Gastroesophageal sphincter (tissue), 4 donors: ENCODE measurements at regions not wholly inside any gene's neighbourhood (a gene's known extent, or its start where the extent isn't known, plus 50 kb on each side); places are given as distances from the start of the nearest gene placed in this dataset.
A peak's percentile ranks its signal among the peaks of the same experiment; 100 is the strongest.

Experiments used
- ATAC-seq: fragments of 150-250 bp; one replicate; pipeline ENCODE4 v1.9.1; 2016; ENCODE audit warnings: mild to moderate bottlenecking, moderate library complexity
- H3K27ac ChIP-seq, 4 donors: fragments of 200-600 bp; sonication (generic) in 3 of 4; 1 replicate in 3 of 4; 2 replicates in 1 of 4; pipeline ENCODE4 v1.5.1; 2016 to 2019
- H3K27me3 ChIP-seq: fragments of 200-600 bp; sonication (generic); one replicate; pipeline ENCODE4 v1.5.1; 2019
- H3K36me3 ChIP-seq, 2 donors: fragments of 200-600 bp; sonication (generic); one replicate each; pipeline ENCODE4 v1.5.1; 2019; ENCODE audit warnings: control low read depth in 1 of 2
- H3K4me1 ChIP-seq, 3 donors: fragments of 200-600 bp; sonication (generic); 1 replicate in 2 of 3; 2 replicates in 1 of 3; pipeline ENCODE4 v1.5.1; 2016 to 2019; ENCODE audit warnings: control low read depth in 2 of 3
- H3K4me3 ChIP-seq, 2 donors: fragments of 200-600 bp; sonication (generic); one replicate each; pipeline ENCODE4 v1.5.1; 2019; ENCODE audit warnings: mild to moderate bottlenecking in 1 of 2, moderate library complexity in 1 of 2
- H3K9me3 ChIP-seq, 3 donors: fragments of 200-600 bp; sonication (generic); one replicate each; pipeline ENCODE4 v1.5.1; 2017 to 2019; ENCODE audit warnings: control low read depth in 2 of 3
- EP300 ChIP-seq: sonication (generic); formaldehyde crosslinking; IDR thresholded peaks from one replicate; pipeline ENCODE4 v1.6.1; 2017; ENCODE audit warnings: antibody characterized with exemption, mild to moderate bottlenecking
- POLR2A ChIP-seq, 2 donors: fragments of 450-650 bp; IDR thresholded peaks; one replicate each; pipeline ENCODE4 v1.6.1; 2017; ENCODE audit warnings: antibody characterized with exemption in 2 of 2, mild to moderate bottlenecking in 2 of 2, moderate library complexity in 1 of 2
- POLR2AphosphoS5 ChIP-seq: sonication (generic); formaldehyde crosslinking; IDR thresholded peaks from one replicate; pipeline ENCODE4 v1.6.1; 2017; ENCODE audit warnings: antibody characterized with exemption
- WGBS, 2 donors: methylation state at CpG; one replicate each; pipeline ENCODE4 v1.1.5; 2018; ENCODE audit warnings: low coverage in 1 of 2; 5-methylcytosine and 5-hydroxymethylcytosine counted together
- TF ChIP-seq, protein P1 (sequence below), 4 experiments: fragments of 200-600 bp in 2 of 4; fragments of 450-650 bp in 2 of 4; sonication (generic) in 1 of 4; IDR thresholded peaks; one replicate each; pipeline ENCODE4 v1.5.1; 2017 to 2019; ENCODE audit warnings: antibody characterized with exemption in 4 of 4, mild to moderate bottlenecking in 2 of 4, moderate library complexity in 2 of 4

DNA sequence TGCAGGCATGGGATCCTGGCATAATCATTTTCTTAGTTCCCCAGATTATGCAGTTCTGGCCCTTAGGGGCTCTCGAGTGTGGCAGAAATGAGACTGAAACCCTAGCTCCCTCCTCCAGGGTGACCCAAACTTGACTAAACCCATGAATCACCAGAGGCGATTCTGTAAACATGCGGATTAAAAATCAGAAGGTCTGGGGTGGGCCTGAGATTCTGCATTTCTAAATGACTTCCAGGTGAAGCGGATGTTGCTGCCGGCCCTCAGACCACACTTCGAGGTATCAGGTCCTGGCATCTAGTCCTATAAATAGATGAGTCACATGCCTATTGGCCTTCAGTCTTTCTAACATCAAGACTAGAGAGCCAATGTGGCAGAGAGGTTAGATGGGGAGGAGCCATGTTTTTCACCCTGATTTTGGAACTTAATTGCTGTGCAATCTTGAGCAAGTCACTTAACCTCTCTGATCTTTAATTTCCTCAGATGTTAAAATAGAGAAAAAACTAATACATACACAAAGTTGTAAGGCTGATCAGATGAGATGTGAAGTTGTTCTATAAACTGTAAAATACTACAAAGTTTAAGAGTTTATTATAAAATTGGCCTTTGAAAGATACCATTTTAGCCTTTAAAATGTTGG lies 431.2 kb downstream of the FOXO1 start:
- H3K27me3 ChIP-seq, result no peaks in the 10 kb centered on the region
- peaks cover 0 to 32% (median 0%) of the 10 kb centered on the region in 3 donors for H3K4me1 ChIP-seq
- no peaks in the 10 kb centered on the region for H3K36me3 ChIP-seq
- peak overlapping the region; percentile 15 to 88 (median 80) for H3K27ac ChIP-seq
- 40 to 90% methylated on average over 1 to 5 of the region's 6 CpGs for WGBS, 2 donors
- H3K9me3 ChIP-seq, result no peaks in the 10 kb centered on the region
- no peak for ATAC-seq
- TF ChIP-seq POLR2AphosphoS5, result no peak
- no peak for TF ChIP-seq EP300
- no peak for TF ChIP-seq POLR2A (IDR thresholded peaks at IDR 0.05)
- TF ChIP-seq, protein P1, sequence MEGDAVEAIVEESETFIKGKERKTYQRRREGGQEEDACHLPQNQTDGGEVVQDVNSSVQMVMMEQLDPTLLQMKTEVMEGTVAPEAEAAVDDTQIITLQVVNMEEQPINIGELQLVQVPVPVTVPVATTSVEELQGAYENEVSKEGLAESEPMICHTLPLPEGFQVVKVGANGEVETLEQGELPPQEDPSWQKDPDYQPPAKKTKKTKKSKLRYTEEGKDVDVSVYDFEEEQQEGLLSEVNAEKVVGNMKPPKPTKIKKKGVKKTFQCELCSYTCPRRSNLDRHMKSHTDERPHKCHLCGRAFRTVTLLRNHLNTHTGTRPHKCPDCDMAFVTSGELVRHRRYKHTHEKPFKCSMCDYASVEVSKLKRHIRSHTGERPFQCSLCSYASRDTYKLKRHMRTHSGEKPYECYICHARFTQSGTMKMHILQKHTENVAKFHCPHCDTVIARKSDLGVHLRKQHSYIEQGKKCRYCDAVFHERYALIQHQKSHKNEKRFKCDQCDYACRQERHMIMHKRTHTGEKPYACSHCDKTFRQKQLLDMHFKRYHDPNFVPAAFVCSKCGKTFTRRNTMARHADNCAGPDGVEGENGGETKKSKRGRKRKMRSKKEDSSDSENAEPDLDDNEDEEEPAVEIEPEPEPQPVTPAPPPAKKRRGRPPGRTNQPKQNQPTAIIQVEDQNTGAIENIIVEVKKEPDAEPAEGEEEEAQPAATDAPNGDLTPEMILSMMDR (IDR thresholded peaks at IDR 0.05), result no peak
- no peak overlapping the region for H3K4me3 ChIP-seq

DNA sequence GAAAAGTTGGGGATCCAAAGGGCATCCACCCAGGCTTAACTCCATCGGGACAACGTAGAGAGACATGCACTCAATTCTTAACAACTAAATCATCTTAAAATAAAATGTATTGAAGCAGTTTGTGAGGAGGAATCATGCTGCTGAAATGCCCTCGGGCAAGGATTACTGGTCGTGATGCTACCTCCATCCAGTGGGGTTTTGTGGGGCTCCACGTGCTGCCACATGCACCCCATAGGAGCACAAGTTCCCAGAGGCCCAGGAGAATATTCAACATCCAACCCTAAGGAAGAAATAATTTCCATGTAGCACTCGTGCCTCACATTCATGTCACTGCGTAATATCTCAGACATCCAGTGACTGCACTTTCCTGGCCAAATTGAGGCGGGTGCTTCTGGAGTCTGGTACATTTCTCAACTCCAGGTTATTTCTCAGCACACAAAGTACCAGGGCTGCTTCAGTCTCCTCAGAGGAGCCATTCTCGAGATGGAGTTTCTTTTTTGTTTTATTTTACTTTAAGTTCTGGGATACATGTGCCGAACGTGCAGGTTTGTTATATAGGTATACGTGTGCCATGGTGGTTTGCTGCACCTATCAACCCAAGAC lies 429.8 kb downstream of the FOXO1 start:
- WGBS, 2 donors, result 68 to 81% methylated on average over 9 to 11 of the region's 12 CpGs
- Histone ChIP-seq H3K9me3 (no peaks in the 10 kb centered on the region), H3K4me1 (peaks cover 0 to 22% (median 0%) of the 10 kb centered on the region in 3 donors), H3K27ac (peak overlapping the region; percentile 77 to 88 (median 82)), H3K36me3 (no peaks in the 10 kb centered on the region), H3K27me3 (no peaks in the 10 kb centered on the region), H3K4me3 (no peak overlapping the region)
- peak; percentile 92 for TF ChIP-seq POLR2AphosphoS5
- TF ChIP-seq POLR2A (IDR thresholded peaks at IDR 0.05), result no peak
- TF ChIP-seq, protein P1 (IDR thresholded peaks at IDR 0.05), result no peak
- no peak for TF ChIP-seq EP300
- peak; percentile 78 for ATAC-seq

DNA sequence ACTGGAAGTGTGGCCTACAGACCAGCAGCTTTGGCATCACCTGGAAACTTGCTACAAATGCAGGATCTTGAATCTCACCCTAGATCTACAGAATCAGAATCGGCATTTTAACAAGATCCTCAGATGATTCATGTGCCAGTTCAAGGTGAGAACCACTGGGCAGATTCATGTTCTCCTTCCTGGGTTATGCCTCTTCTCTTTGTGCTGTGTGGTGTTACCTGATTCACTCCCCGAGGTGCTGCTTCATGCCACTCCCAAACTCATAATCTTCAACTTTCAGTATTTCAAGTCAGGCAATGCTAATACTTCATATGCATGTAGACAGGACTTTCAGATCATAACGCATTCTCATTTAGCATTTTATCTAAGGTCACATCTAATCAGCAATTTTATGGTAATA lies 427.7 kb downstream of the FOXO1 start:
- TF ChIP-seq POLR2AphosphoS5 (no peak), EP300 (no peak), POLR2A (IDR thresholded peaks at IDR 0.05) (no peak)
- TF ChIP-seq, protein P1 (IDR thresholded peaks at IDR 0.05), result no peak
- Histone ChIP-seq H3K9me3 (no peaks in the 10 kb centered on the region), H3K27ac (peak overlapping the region in 1 of 4 donors; percentile 88), H3K27me3 (no peaks in the 10 kb centered on the region), H3K4me1 (peaks cover 0 to 20% (median 0%) of the 10 kb centered on the region in 3 donors), H3K36me3 (no peaks in the 10 kb centered on the region), H3K4me3 (no peak overlapping the region)
- ATAC-seq, result no peak
- 92 to 100% methylated on average over 2 to 3 of the region's 3 CpGs for WGBS, 2 donors

DNA sequence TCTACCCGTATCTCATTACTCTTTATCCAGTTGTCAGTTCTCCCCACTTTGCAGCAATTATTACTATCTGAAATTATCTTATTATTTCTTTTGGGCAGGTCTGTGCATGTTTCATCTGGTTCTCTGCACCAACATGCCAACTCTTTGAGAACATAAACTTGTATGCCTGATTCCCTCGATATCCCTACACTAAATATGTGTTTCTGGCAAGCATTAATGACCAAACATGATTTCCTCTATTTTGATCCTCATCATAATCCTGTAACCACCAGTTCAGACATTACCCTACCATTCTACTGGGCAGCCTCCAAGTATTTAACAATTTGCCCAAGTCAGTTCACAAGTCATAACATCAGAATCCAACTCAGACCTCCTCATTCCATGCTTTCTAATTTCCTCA lies 426.1 kb downstream of the FOXO1 start:
- H3K27me3 ChIP-seq, result no peaks in the 10 kb centered on the region
- no peak overlapping the region for H3K4me3 ChIP-seq
- H3K36me3 ChIP-seq, result no peaks in the 10 kb centered on the region
- ATAC-seq, result no peak
- TF ChIP-seq, protein P1 (IDR thresholded peaks at IDR 0.05), result no peak
- TF ChIP-seq EP300 (no peak), POLR2AphosphoS5 (no peak), POLR2A (IDR thresholded peaks at IDR 0.05) (no peak)
- H3K4me1 ChIP-seq, result peaks cover 0 to 16% (median 0%) of the 10 kb centered on the region in 3 donors
- WGBS, 2 donors, result 82 to 85% methylated on average over 2 of the region's 2 CpGs
- no peaks in the 10 kb centered on the region for H3K9me3 ChIP-seq
- no peak overlapping the region for H3K27ac ChIP-seq
